H9 (cell line): ENCODE measurements at regions not wholly inside any gene's neighbourhood (a gene's known extent, or its start where the extent isn't known, plus 50 kb on each side); places are given as distances from the start of the nearest gene placed in this dataset.

Source experiments
- DNase-seq: peaks from one replicate; pipeline ENCODE4 v3.0.0-alpha.2; 2017
- H2AFZ ChIP-seq: one replicate; pipeline ENCODE4 v1.6.1; 2013; ENCODE audit warnings: mild to moderate bottlenecking, low read length, control low read depth, moderate library complexity
- H2AK5ac ChIP-seq: 2 replicates; pipeline ENCODE4 v1.6.1; 2013; ENCODE audit warnings: low read length, control low read depth, mixed read lengths; ENCODE audit not compliant: insufficient read length
- H2BK120ac ChIP-seq: one replicate; pipeline ENCODE4 v1.6.1; 2013; ENCODE audit warnings: low read depth, mild to moderate bottlenecking, low read length, control low read depth, inconsistent platforms; ENCODE audit not compliant: poor library complexity, severe bottlenecking
- H2BK12ac ChIP-seq: 2 replicates; pipeline ENCODE4 v1.6.1; 2013; ENCODE audit warnings: low read length, control low read depth, mixed read lengths, low read depth; ENCODE audit not compliant: insufficient read length
- H2BK15ac ChIP-seq: 2 replicates; pipeline ENCODE4 v1.6.1; 2013; ENCODE audit warnings: low read depth, low read length, control low read depth
- H2BK20ac ChIP-seq: one replicate; pipeline ENCODE4 v1.6.1; 2013; ENCODE audit warnings: low read depth, mild to moderate bottlenecking, low read length, control low read depth, inconsistent platforms; ENCODE audit not compliant: poor library complexity, severe bottlenecking
- H2BK5ac ChIP-seq: 2 replicates; pipeline ENCODE4 v1.6.1; 2013; ENCODE audit warnings: low read length, control low read depth, mixed read lengths; ENCODE audit not compliant: insufficient read length
- H3K14ac ChIP-seq: 2 replicates; pipeline ENCODE4 v1.6.1; 2013; ENCODE audit warnings: low read length, control low read depth; ENCODE audit not compliant: insufficient read depth
- H3K18ac ChIP-seq: 2 replicates; pipeline ENCODE4 v1.6.1; 2013; ENCODE audit warnings: low read depth, mild to moderate bottlenecking, mixed read lengths, low read length, control low read depth; ENCODE audit not compliant: insufficient read length
- H3K23ac ChIP-seq: 2 replicates; pipeline ENCODE4 v1.6.1; 2013; ENCODE audit warnings: low read length, control low read depth, mixed read lengths, low read depth; ENCODE audit not compliant: insufficient read length
- H3K23me2 ChIP-seq: 2 replicates; pipeline ENCODE4 v1.6.1; 2013; ENCODE audit warnings: low read depth, mild to moderate bottlenecking, mixed read lengths, low read length, control low read depth; ENCODE audit not compliant: insufficient read length, poor library complexity, severe bottlenecking
- H3K27ac ChIP-seq: 2 replicates; pipeline ENCODE4 v1.5.1; 2013; ENCODE audit warnings: low read length, control low read depth, mixed read lengths, low read depth; ENCODE audit not compliant: insufficient read length
- H3K27me3 ChIP-seq: 2 replicates; pipeline ENCODE4 v1.6.1; 2013; ENCODE audit warnings: low read length, control low read depth, inconsistent platforms; ENCODE audit not compliant: insufficient read depth
- H3K4ac ChIP-seq: 2 replicates; pipeline ENCODE4 v1.6.1; 2013; ENCODE audit warnings: low read depth, mild to moderate bottlenecking, control low read depth, inconsistent platforms, low read length, moderate library complexity
- H3K4me1 ChIP-seq: 2 replicates; pipeline ENCODE4 v1.6.1; 2013; ENCODE audit warnings: low read length, control low read depth, inconsistent platforms; ENCODE audit not compliant: insufficient read depth
- H3K4me2 ChIP-seq: 2 replicates; pipeline ENCODE4 v1.6.1; 2013; ENCODE audit warnings: low read length, control low read depth, mixed read lengths; ENCODE audit not compliant: insufficient read length, insufficient read depth
- H3K56ac ChIP-seq: 2 replicates; pipeline ENCODE4 v1.6.1; 2013; ENCODE audit warnings: low read depth, mild to moderate bottlenecking, mixed read lengths, low read length, control low read depth; ENCODE audit not compliant: insufficient read length
- H3K79me1 ChIP-seq: 2 replicates; pipeline ENCODE4 v1.6.1; 2013; ENCODE audit warnings: low read depth, mild to moderate bottlenecking, moderate library complexity, low read length, control low read depth, inconsistent platforms; ENCODE audit not compliant: insufficient read depth, poor library complexity, severe bottlenecking
- H3K79me2 ChIP-seq: 2 replicates; pipeline ENCODE4 v1.6.1; 2013; ENCODE audit warnings: low read length, control low read depth, inconsistent platforms; ENCODE audit not compliant: insufficient read depth
- H3K9ac ChIP-seq: 2 replicates; pipeline ENCODE4 v1.6.1; 2013; ENCODE audit warnings: low read length, control low read depth, mixed read lengths; ENCODE audit not compliant: insufficient read length; ENCODE audit errors: extremely low read depth
- H3K9me3 ChIP-seq: one replicate; pipeline ENCODE4 v1.6.1; 2013; ENCODE audit warnings: low read depth, low read length, inconsistent platforms; ENCODE audit not compliant: control insufficient read depth
- H3T11ph ChIP-seq: one replicate; pipeline ENCODE4 v1.6.1; 2013; ENCODE audit warnings: mild to moderate bottlenecking, low read length, control low read depth, inconsistent platforms
- H4K20me1 ChIP-seq: one replicate; pipeline ENCODE4 v1.6.1; 2013; ENCODE audit not compliant: control insufficient read depth, insufficient read length, insufficient read depth
- H4K5ac ChIP-seq: 2 replicates; pipeline ENCODE4 v1.6.1; 2013; ENCODE audit warnings: low read depth, mild to moderate bottlenecking, mixed read lengths, low read length, control low read depth; ENCODE audit not compliant: insufficient read length
- H4K8ac ChIP-seq: replicated peaks from 2 replicates; pipeline ENCODE4 v1.6.1; 2013; ENCODE audit warnings: low read length, control low read depth, mixed read lengths, low read depth; ENCODE audit not compliant: insufficient read length
- H4K91ac ChIP-seq: 2 replicates; pipeline ENCODE4 v1.6.1; 2013; ENCODE audit warnings: low read depth, mild to moderate bottlenecking, moderate library complexity, mixed read lengths, low read length, control low read depth; ENCODE audit not compliant: insufficient read length
- H3K27ac Mint-ChIP-seq, 3 experiments: 2 replicates in 2 of 3; 3 replicates in 1 of 3; pipeline ENCODE4 v1.8.0; 2020 to 2021; ENCODE audit warnings: mixed read lengths in 3 of 3, mild to moderate bottlenecking in 1 of 3, moderate library complexity in 1 of 3
- H3K27me3 Mint-ChIP-seq: 2 replicates; pipeline ENCODE4 v1.8.0; 2021; ENCODE audit warnings: low read depth, mild to moderate bottlenecking, moderate library complexity, mixed read lengths
- H3K36me3 Mint-ChIP-seq, 3 experiments: 2 replicates in 2 of 3; 3 replicates in 1 of 3; pipeline ENCODE4 v1.8.0; 2020 to 2021; ENCODE audit warnings: low read depth in 3 of 3, mixed read lengths in 3 of 3; ENCODE audit not compliant: insufficient read depth in 1 of 3
- H3K4me1 Mint-ChIP-seq, 2 experiments: 2 replicates each; pipeline ENCODE4 v1.8.0; 2020; ENCODE audit warnings: mixed read lengths in 2 of 2
- H3K4me3 Mint-ChIP-seq, 2 experiments: 2 replicates in 1 of 2; 3 replicates in 1 of 2; pipeline ENCODE4 v1.8.0; 2020 to 2021; ENCODE audit warnings: mild to moderate bottlenecking in 2 of 2, mixed read lengths in 2 of 2, moderate library complexity in 1 of 2
- H3K9me3 Mint-ChIP-seq, 2 experiments: 2 replicates in 1 of 2; 3 replicates in 1 of 2; pipeline ENCODE4 v1.8.0; 2020; ENCODE audit warnings: mild to moderate bottlenecking in 2 of 2, mixed read lengths in 2 of 2, moderate library complexity in 1 of 2
- WGBS: extraction: QIAGEN DNeasy Blood & Tissue Kit; methylation state at CpG from one replicate; pipeline ENCODE4 v1.1.7; 2013; ENCODE audit warnings: missing lambda C conversion rate, low lambda C conversion rate, mixed read lengths; ENCODE audit not compliant: insufficient read length; ENCODE audit errors: extremely low coverage; 5-methylcytosine and 5-hydroxymethylcytosine counted together
- TF ChIP-seq, protein P1 (sequence below): fragments of 200-600 bp; sonication (generic); conservative IDR thresholded peaks from 3 replicates; pipeline ENCODE4 v1.8.0; 2021; ENCODE audit warnings: antibody characterized with exemption, mild to moderate bottlenecking

DNA sequence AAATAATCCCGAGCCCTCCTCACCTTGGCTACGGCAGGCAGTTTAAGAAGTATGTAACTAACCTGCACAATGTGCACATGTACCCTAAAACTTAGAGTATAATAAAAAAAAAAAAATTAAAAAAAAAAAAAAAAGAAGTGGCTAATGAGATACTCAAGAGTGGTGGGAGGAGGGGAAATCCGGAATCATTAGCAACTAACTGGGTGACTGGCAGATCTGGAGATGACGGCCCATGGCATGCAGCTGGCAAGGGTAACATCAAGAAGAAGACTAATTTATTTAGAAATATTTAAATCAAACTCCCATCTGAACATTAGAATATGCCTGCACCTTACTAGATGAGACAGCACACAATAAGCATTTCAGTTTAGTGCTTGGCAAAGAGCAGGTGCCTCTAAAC is 52.3 kb upstream of the TMCC3 start:
- Histone ChIP-seq H3K14ac (no peak overlapping the region), H2BK12ac (no peak overlapping the region), H3K79me2 (no peaks in the 10 kb centered on the region), H4K91ac (no peak overlapping the region), H3K27me3 (no peaks in the 10 kb centered on the region), H2BK120ac (no peak overlapping the region), H2AK5ac (no peak overlapping the region), H3K27ac (no peak overlapping the region), H3K56ac (no peak overlapping the region), H3T11ph (no peak overlapping the region), H3K23me2 (no peaks in the 10 kb centered on the region), H3K79me1 (no peaks in the 10 kb centered on the region), H3K9ac (no peak overlapping the region), H3K4ac (no peak overlapping the region), H2BK20ac (no peak overlapping the region), H2BK5ac (no peak overlapping the region), H3K4me2 (no peak overlapping the region), H3K18ac (no peak overlapping the region), H3K9me3 (no peaks in the 10 kb centered on the region), H3K4me1 (no peaks in the 10 kb centered on the region), H4K8ac (no peak overlapping the region), H4K20me1 (no peaks in the 10 kb centered on the region), H2AFZ (no peak overlapping the region), H4K5ac (no peak overlapping the region), H3K23ac (no peak overlapping the region), H2BK15ac (no peak overlapping the region)
- Mint-ChIP-seq H3K27me3 (peaks cover 1% of the 10 kb centered on the region; the same call in 1 of the 2 replicates), H3K27ac (no peak overlapping the region), H3K9me3 (no peaks in the 10 kb centered on the region; a peak in 1 of 5 replicates), H3K4me1 (no peaks in the 10 kb centered on the region; a peak in 1 of 4 replicates), H3K4me3 (no peak overlapping the region), H3K36me3 (no peaks in the 10 kb centered on the region)
- no peak for DNase-seq
- no CpG with 5 or more reads among the region's 4 CpGs for WGBS
- TF ChIP-seq, protein P1, sequence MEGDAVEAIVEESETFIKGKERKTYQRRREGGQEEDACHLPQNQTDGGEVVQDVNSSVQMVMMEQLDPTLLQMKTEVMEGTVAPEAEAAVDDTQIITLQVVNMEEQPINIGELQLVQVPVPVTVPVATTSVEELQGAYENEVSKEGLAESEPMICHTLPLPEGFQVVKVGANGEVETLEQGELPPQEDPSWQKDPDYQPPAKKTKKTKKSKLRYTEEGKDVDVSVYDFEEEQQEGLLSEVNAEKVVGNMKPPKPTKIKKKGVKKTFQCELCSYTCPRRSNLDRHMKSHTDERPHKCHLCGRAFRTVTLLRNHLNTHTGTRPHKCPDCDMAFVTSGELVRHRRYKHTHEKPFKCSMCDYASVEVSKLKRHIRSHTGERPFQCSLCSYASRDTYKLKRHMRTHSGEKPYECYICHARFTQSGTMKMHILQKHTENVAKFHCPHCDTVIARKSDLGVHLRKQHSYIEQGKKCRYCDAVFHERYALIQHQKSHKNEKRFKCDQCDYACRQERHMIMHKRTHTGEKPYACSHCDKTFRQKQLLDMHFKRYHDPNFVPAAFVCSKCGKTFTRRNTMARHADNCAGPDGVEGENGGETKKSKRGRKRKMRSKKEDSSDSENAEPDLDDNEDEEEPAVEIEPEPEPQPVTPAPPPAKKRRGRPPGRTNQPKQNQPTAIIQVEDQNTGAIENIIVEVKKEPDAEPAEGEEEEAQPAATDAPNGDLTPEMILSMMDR = no peak
